ENCODE measurements at regions not wholly inside any gene's neighbourhood (a gene's known extent, or its start where the extent isn't known, plus 50 kb on each side); places are given as distances from the start of the nearest gene placed in this dataset.

- TF ChIP-seq POLR2A (IDR thresholded peaks at IDR 0.05): no peak
- TF ChIP-seq CTCF (IDR thresholded peaks at IDR 0.05 in 4 of 5, conservative IDR thresholded peaks at IDR 0.05 in 1 of 5): no peak
- no peaks in the 10 kb centered on the region for H3K4me1 ChIP-seq
- in situ Hi-C loops (cut with MboI; ENCODE audit: low sequenced_read_pairs in 4 of 4): no loop called here
- no peaks in the 10 kb centered on the region for H3K9me3 ChIP-seq
- no peaks in the 10 kb centered on the region for H3K36me3 ChIP-seq
- ATAC-seq: no peak
- intact Hi-C loops (cut with DNase I; ENCODE audit: low total_unique reads): no loop called here
- no peak overlapping the region for H3K4me3 ChIP-seq
- DNase-seq: no peak
- H3K27me3 ChIP-seq: no peaks in the 10 kb centered on the region
- no peak overlapping the region for H3K27ac ChIP-seq
These were observed 1157.4 kb upstream of the AUTS2 start for GRCh38 chr7:68440866-68441265.

- DNase-seq: no peak
- intact Hi-C loops (cut with DNase I; ENCODE audit: low total_unique reads): no loop called here
- H3K9me3 ChIP-seq: no peaks in the 10 kb centered on the region
- no peaks in the 10 kb centered on the region for H3K27me3 ChIP-seq
- no peak for ATAC-seq
- no peaks in the 10 kb centered on the region for H3K36me3 ChIP-seq
- no peak overlapping the region for H3K27ac ChIP-seq
- in situ Hi-C loops (cut with MboI; ENCODE audit: low sequenced_read_pairs in 4 of 4): no loop called here
- H3K4me3 ChIP-seq: no peak overlapping the region
- TF ChIP-seq POLR2A (IDR thresholded peaks at IDR 0.05) (no peak), CTCF (IDR thresholded peaks at IDR 0.05 in 4 of 5, conservative IDR thresholded peaks at IDR 0.05 in 1 of 5) (no peak)
- no peaks in the 10 kb centered on the region for H3K4me1 ChIP-seq
These were observed 1156.6 kb upstream of the AUTS2 start for GRCh38 chr7:68441645-68442044.

- in situ Hi-C loops (cut with MboI; ENCODE audit: low sequenced_read_pairs in 4 of 4) (no loop called here), intact Hi-C loops (cut with DNase I; ENCODE audit: low total_unique reads) (no loop called here)
- H3K9me3 ChIP-seq: no peaks in the 10 kb centered on the region
These were observed 1155.2 kb upstream of the AUTS2 start for GRCh38 chr7:68442931-68443631.

GRCh38 chr7:68444042-68444441 lies 1154.2 kb upstream of the AUTS2 start:
- in situ Hi-C loops (cut with MboI; ENCODE audit: low sequenced_read_pairs in 4 of 4): no loop called here
- ATAC-seq (no peak), DNase-seq (no peak)
- Histone ChIP-seq H3K27me3 (no peaks in the 10 kb centered on the region), H3K36me3 (no peaks in the 10 kb centered on the region), H3K4me3 (no peak overlapping the region), H3K9me3 (no peaks in the 10 kb centered on the region), H3K4me1 (no peaks in the 10 kb centered on the region), H3K27ac (no peak overlapping the region)
- intact Hi-C loops (cut with DNase I; ENCODE audit: low total_unique reads): no loop called here
- TF ChIP-seq POLR2A (IDR thresholded peaks at IDR 0.05) (no peak), CTCF (IDR thresholded peaks at IDR 0.05 in 4 of 5, conservative IDR thresholded peaks at IDR 0.05 in 1 of 5) (no peak)

More at GRCh38 chr7:68442931-68443631, 1155.2 kb upstream of the AUTS2 start:
- no peaks in the 10 kb centered on the region for H3K36me3 ChIP-seq
- ATAC-seq: no peak
- TF ChIP-seq CTCF (IDR thresholded peaks at IDR 0.05 in 4 of 5, conservative IDR thresholded peaks at IDR 0.05 in 1 of 5) (no peak), POLR2A (IDR thresholded peaks at IDR 0.05) (no peak)
- H3K4me3 ChIP-seq: no peak overlapping the region
- no peak for DNase-seq
- H3K4me1 ChIP-seq: no peaks in the 10 kb centered on the region
- H3K27ac ChIP-seq: no peak overlapping the region
- no peaks in the 10 kb centered on the region for H3K27me3 ChIP-seq

- H3K27ac ChIP-seq: no peak overlapping the region
- ATAC-seq (no peak), DNase-seq (no peak)
- in situ Hi-C loops (cut with MboI; ENCODE audit: low sequenced_read_pairs in 4 of 4) (no loop called here), intact Hi-C loops (cut with DNase I; ENCODE audit: low total_unique reads) (no loop called here)
- H3K4me3 ChIP-seq: no peak overlapping the region
- no peaks in the 10 kb centered on the region for H3K4me1 ChIP-seq
- no peak for TF ChIP-seq CTCF (IDR thresholded peaks at IDR 0.05 in 4 of 5, conservative IDR thresholded peaks at IDR 0.05 in 1 of 5)
- no peak for TF ChIP-seq POLR2A (IDR thresholded peaks at IDR 0.05)
- no peaks in the 10 kb centered on the region for H3K9me3 ChIP-seq
- no peaks in the 10 kb centered on the region for H3K36me3 ChIP-seq
- H3K27me3 ChIP-seq: no peaks in the 10 kb centered on the region
These were observed 1153.3 kb upstream of the AUTS2 start for GRCh38 chr7:68444956-68445355.

Data from gastrocnemius medialis (tissue), 4 donors.